ENCODE measurements at regions not wholly inside any gene's neighbourhood (a gene's known extent, or its start where the extent isn't known, plus 50 kb on each side); places are given as distances from the start of the nearest gene placed in this dataset.
A peak's percentile ranks its signal among the peaks of the same experiment; 100 is the strongest.

GRCh38 chr17:77476006-77476405 lies 335.2 kb downstream of the SEC14L1 start:
- ChIA-PET CTCF (interaction anchor here (0.8 to 2.8 kb wide), 3 partner anchors 42 to 145 kb away, joined by 3 to 13 read pairs (median 6); no protein-coding TSS in a partner anchor), POLR2A (interaction anchor here (0.7 to 9.9 kb wide), 7 partner anchors 10 to 71 kb away, joined by 3 to 97 read pairs (median 7); no protein-coding TSS in a partner anchor)
- Histone ChIP-seq H3K4me1 (ENCODE audit: control insufficient read depth in 2 of 2, insufficient read depth in 2 of 2, low read length in 2 of 2) (peaks cover 73 to 88% of the 10 kb centered on the region in 2 donors), H3K4me3 (ENCODE audit: low read length) (no peak overlapping the region), H3K9me3 (ENCODE audit: control insufficient read depth in 2 of 3, low read length in 3 of 3) (no peaks in the 10 kb centered on the region), H3K36me3 (ENCODE audit: control insufficient read depth in 2 of 3, insufficient read depth in 3 of 3, low read length in 3 of 3) (peaks cover 0 to 37% (median 8%) of the 10 kb centered on the region in 3 experiments), H3K27ac (ENCODE audit: low read depth, low read length) (peak overlapping the region; percentile 71), H3K27me3 (ENCODE audit: control insufficient read depth in 2 of 2, insufficient read depth in 2 of 2, low read length in 2 of 2) (no peaks in the 10 kb centered on the region)
- ATAC-seq (no peak), DNase-seq (no peak)
- H3K27me3 Mint-ChIP-seq = no peaks in the 10 kb centered on the region
- intact Hi-C loops (cut with micrococcal nuclease) = no loop called here
- no peaks in the 10 kb centered on the region for H3K9me3 Mint-ChIP-seq
- H3K4me3 Mint-ChIP-seq = peak overlapping the region in 8 of 10 donors; percentile 16 to 86 (median 68)
- H3K36me3 Mint-ChIP-seq = peaks cover 0 to 29% (median 14%) of the 10 kb centered on the region in 5 donors
- H3K27ac Mint-ChIP-seq = peak overlapping the region; percentile 30 to 97 (median 93)
- H3K4me1 Mint-ChIP-seq = peaks cover 69 to 92% (median 79%) of the 10 kb centered on the region in 7 donors

- ATAC-seq = no peak
- Mint-ChIP-seq H3K36me3 (peaks cover 0 to 31% (median 16%) of the 10 kb centered on the region in 5 donors), H3K4me1 (peaks cover 66 to 92% (median 78%) of the 10 kb centered on the region in 7 donors), H3K27me3 (no peaks in the 10 kb centered on the region), H3K4me3 (peak overlapping the region in 8 of 10 donors; percentile 29 to 86 (median 68)), H3K27ac (peak overlapping the region; percentile 33 to 97 (median 94)), H3K9me3 (no peaks in the 10 kb centered on the region)
- DNase-seq = peak in 1 of 9 donors; percentile 30
- H3K36me3 ChIP-seq (ENCODE audit: control insufficient read depth in 2 of 3, insufficient read depth in 3 of 3, low read length in 3 of 3) = peaks cover 0 to 40% (median 8%) of the 10 kb centered on the region in 3 experiments
- H3K27me3 ChIP-seq (ENCODE audit: control insufficient read depth in 2 of 2, insufficient read depth in 2 of 2, low read length in 2 of 2) = no peaks in the 10 kb centered on the region
- H3K9me3 ChIP-seq (ENCODE audit: control insufficient read depth in 2 of 3, low read length in 3 of 3) = no peaks in the 10 kb centered on the region
- ChIA-PET CTCF (interaction anchor here (0.8 to 2.8 kb wide), 3 partner anchors 42 to 145 kb away, joined by 3 to 13 read pairs (median 6); no protein-coding TSS in a partner anchor), POLR2A (interaction anchor here (0.8 to 9.9 kb wide), 5 partner anchors 16 to 86 kb away, joined by 3 to 97 read pairs (median 7); no protein-coding TSS in a partner anchor)
- no peak overlapping the region for H3K4me3 ChIP-seq (ENCODE audit: low read length)
- H3K4me1 ChIP-seq (ENCODE audit: control insufficient read depth in 2 of 2, insufficient read depth in 2 of 2, low read length in 2 of 2) = peaks cover 68 to 83% of the 10 kb centered on the region in 2 donors
- peak overlapping the region; percentile 71 for H3K27ac ChIP-seq (ENCODE audit: low read depth, low read length)
- intact Hi-C loops (cut with micrococcal nuclease) = no loop called here
These were observed 335.7 kb downstream of the SEC14L1 start for GRCh38 chr17:77476498-77476897.

GRCh38 chr17:77476931-77477805 lies 336.4 kb downstream of the SEC14L1 start:
- H3K36me3 Mint-ChIP-seq = peaks cover 0 to 28% (median 20%) of the 10 kb centered on the region in 5 donors
- no peak for ATAC-seq
- H3K27ac ChIP-seq (ENCODE audit: low read depth, low read length) = peak overlapping the region; percentile 71
- H3K9me3 Mint-ChIP-seq = no peaks in the 10 kb centered on the region
- H3K4me3 ChIP-seq (ENCODE audit: low read length) = no peak overlapping the region
- no peaks in the 10 kb centered on the region for H3K27me3 ChIP-seq (ENCODE audit: control insufficient read depth in 2 of 2, insufficient read depth in 2 of 2, low read length in 2 of 2)
- peaks cover 60 to 92% (median 74%) of the 10 kb centered on the region in 7 donors for H3K4me1 Mint-ChIP-seq
- H3K27me3 Mint-ChIP-seq = no peaks in the 10 kb centered on the region
- ChIA-PET CTCF (interaction anchor here (1.4 to 2.8 kb wide), 2 partner anchors 43 to 47 kb away, joined by 6 to 13 read pairs; no protein-coding TSS in a partner anchor), POLR2A (interaction anchor here (0.8 to 9.9 kb wide), 11 partner anchors 8 to 86 kb away, joined by 3 to 97 read pairs (median 3); no protein-coding TSS in a partner anchor)
- peak overlapping the region; percentile 20 to 85 (median 54) for H3K4me3 Mint-ChIP-seq
- H3K4me1 ChIP-seq (ENCODE audit: control insufficient read depth in 2 of 2, insufficient read depth in 2 of 2, low read length in 2 of 2) = peaks cover 62 to 82% of the 10 kb centered on the region in 2 donors
- H3K9me3 ChIP-seq (ENCODE audit: control insufficient read depth in 2 of 3, low read length in 3 of 3) = no peaks in the 10 kb centered on the region
- peak in 1 of 9 donors; percentile 23 for DNase-seq
- peak overlapping the region; percentile 62 to 97 (median 94) for H3K27ac Mint-ChIP-seq
- H3K36me3 ChIP-seq (ENCODE audit: control insufficient read depth in 2 of 3, insufficient read depth in 3 of 3, low read length in 3 of 3) = peaks cover 0 to 47% (median 10%) of the 10 kb centered on the region in 3 experiments
- intact Hi-C loops (cut with micrococcal nuclease) = no loop called here

- Histone ChIP-seq H3K36me3 (ENCODE audit: control insufficient read depth in 2 of 3, insufficient read depth in 3 of 3, low read length in 3 of 3) (peaks cover 6 to 58% (median 16%) of the 10 kb centered on the region in 3 experiments), H3K9me3 (ENCODE audit: control insufficient read depth in 2 of 3, low read length in 3 of 3) (no peaks in the 10 kb centered on the region), H3K27me3 (ENCODE audit: control insufficient read depth in 2 of 2, insufficient read depth in 2 of 2, low read length in 2 of 2) (no peaks in the 10 kb centered on the region), H3K4me1 (ENCODE audit: control insufficient read depth in 2 of 2, insufficient read depth in 2 of 2, low read length in 2 of 2) (peaks cover 50 to 73% of the 10 kb centered on the region in 2 donors), H3K4me3 (ENCODE audit: low read length) (no peak overlapping the region), H3K27ac (ENCODE audit: low read depth, low read length) (peak overlapping the region; percentile 71)
- H3K9me3 Mint-ChIP-seq = peaks cover 0 to 2% (median 0%) of the 10 kb centered on the region in 11 donors
- peaks cover 0 to 25% (median 20%) of the 10 kb centered on the region in 5 donors for H3K36me3 Mint-ChIP-seq
- no peak for DNase-seq
- peak overlapping the region in 7 of 9 donors; percentile 66 to 96 (median 93) for H3K27ac Mint-ChIP-seq
- peaks cover 50 to 83% (median 63%) of the 10 kb centered on the region in 7 donors for H3K4me1 Mint-ChIP-seq
- ChIA-PET POLR2A (interaction anchor here (0.5 to 9.9 kb wide), 8 partner anchors 9 to 137 kb away, joined by 3 to 82 read pairs (median 3); no protein-coding TSS in a partner anchor), CTCF (interaction anchor here (2.8 kb wide), 1 partner anchor 49 kb away, joined by 13 read pairs; no protein-coding TSS in a partner anchor)
- peak overlapping the region in 3 of 10 donors; percentile 10 to 73 (median 66) for H3K4me3 Mint-ChIP-seq
- intact Hi-C loops (cut with micrococcal nuclease) = no loop called here
- ATAC-seq = no peak
- no peaks in the 10 kb centered on the region for H3K27me3 Mint-ChIP-seq
These were observed 337.5 kb downstream of the SEC14L1 start for GRCh38 chr17:77478281-77478680.

- H3K36me3 ChIP-seq (ENCODE audit: control insufficient read depth in 2 of 3, insufficient read depth in 3 of 3, low read length in 3 of 3) = peaks cover 6 to 59% (median 18%) of the 10 kb centered on the region in 3 experiments
- H3K27ac ChIP-seq (ENCODE audit: low read depth, low read length) = peak overlapping the region; percentile 34
- Mint-ChIP-seq H3K4me1 (peaks cover 44 to 77% (median 56%) of the 10 kb centered on the region in 7 donors), H3K36me3 (peaks cover 0 to 21% (median 14%) of the 10 kb centered on the region in 5 donors), H3K27me3 (no peaks in the 10 kb centered on the region), H3K27ac (peak overlapping the region; percentile 33 to 96 (median 88)), H3K4me3 (peak overlapping the region in 7 of 10 donors; percentile 21 to 73 (median 45)), H3K9me3 (peaks cover 0 to 2% (median 0%) of the 10 kb centered on the region in 11 donors)
- H3K4me1 ChIP-seq (ENCODE audit: control insufficient read depth in 2 of 2, insufficient read depth in 2 of 2, low read length in 2 of 2) = peaks cover 44 to 73% of the 10 kb centered on the region in 2 donors
- no peak for DNase-seq
- H3K27me3 ChIP-seq (ENCODE audit: control insufficient read depth in 2 of 2, insufficient read depth in 2 of 2, low read length in 2 of 2) = no peaks in the 10 kb centered on the region
- intact Hi-C loops (cut with micrococcal nuclease) = no loop called here
- POLR2A ChIA-PET = interaction anchor here (0.5 to 9.9 kb wide), 3 partner anchors 12 to 138 kb away, joined by 3 to 82 read pairs (median 3); no protein-coding TSS in a partner anchor
- ATAC-seq = no peak
- H3K4me3 ChIP-seq (ENCODE audit: low read length) = no peak overlapping the region
- H3K9me3 ChIP-seq (ENCODE audit: control insufficient read depth in 2 of 3, low read length in 3 of 3) = no peaks in the 10 kb centered on the region
- CTCF ChIA-PET = interaction anchor here (2.8 kb wide), 1 partner anchor 49 kb away, joined by 13 read pairs; no protein-coding TSS in a partner anchor
These were observed 338.1 kb downstream of the SEC14L1 start for GRCh38 chr17:77478899-77479298.
